Endothelial cell of umbilical vein (primary cell): ENCODE measurements at regions not wholly inside any gene's neighbourhood (a gene's known extent, or its start where the extent isn't known, plus 50 kb on each side); places are given as distances from the start of the nearest gene placed in this dataset.

Source experiments
- BruUV-seq: library from RNA; stranded (reverse); fragments of 400-500 nt; replicated peaks from 2 replicates; lab custom pipeline; 2021; lab: Mats Ljungman, UMichigan
- CTCF ChIA-PET: fragments of 300-600, 350-600 bp; sonication (Branson Sonifier 250); formaldehyde crosslinking; loops from one replicate; lab custom pipeline; 2021; ENCODE audit warnings: antibody characterized with exemption, inconsistent platforms; lab: Charles Lee
- POLR2A ChIA-PET: fragments of 300-600, 350-600 bp; sonication (Branson Sonifier 250); formaldehyde crosslinking; loops from one replicate; lab custom pipeline; 2021; ENCODE audit warnings: antibody characterized with exemption, inconsistent platforms; lab: Charles Lee
- DNase-seq: peaks from one replicate; pipeline ENCODE4 v3.0.0-alpha.2; 2011; ENCODE audit warnings: low read depth, low spot score
- FAIRE-seq: peaks from 2 replicates; lab custom pipeline; 2011; peaks lifted over from hg19 to GRCh38; lab: Jason Lieb, UNC
- H2AFZ ChIP-seq: 2 replicates; pipeline ENCODE4 v1.6.0; 2012; ENCODE audit warnings: low read depth, low read length, control low read depth, inconsistent platforms
- H3K27ac ChIP-seq: 2 replicates; pipeline ENCODE4 v1.5.1; 2011; ENCODE audit warnings: low read depth, mild to moderate bottlenecking, control low read depth, low read length, moderate library complexity; ENCODE audit not compliant: insufficient read depth
- H3K27me3 ChIP-seq, 2 experiments: 2 replicates each; pipeline versions ENCODE4 v1.6.0 to v1.6.1; 2011; ENCODE audit warnings: low read length in 2 of 2, mixed read lengths in 1 of 2; ENCODE audit not compliant: control insufficient read depth in 2 of 2, insufficient read depth in 2 of 2
- H3K36me3 ChIP-seq, 2 experiments: 2 replicates in 1 of 2; 3 replicates in 1 of 2; pipeline ENCODE4 v1.5.1; 2011; ENCODE audit warnings: low read length in 2 of 2, mild to moderate bottlenecking in 1 of 2, moderate library complexity in 1 of 2; ENCODE audit not compliant: control insufficient read depth in 2 of 2, insufficient read depth in 2 of 2; ENCODE audit errors: extremely low read depth in 1 of 2
- H3K4me1 ChIP-seq: 3 replicates; pipeline ENCODE4 v1.5.1; 2011; ENCODE audit warnings: mild to moderate bottlenecking, low read length; ENCODE audit not compliant: control insufficient read depth, insufficient read depth; ENCODE audit errors: extremely low read depth
- H3K4me2 ChIP-seq: 2 replicates; pipeline ENCODE4 v1.6.1; 2011; ENCODE audit warnings: low read length, control low read depth, mixed read lengths; ENCODE audit not compliant: insufficient read depth
- H3K4me3 ChIP-seq, 3 experiments: fragments of 200-600 bp in 1 of 3; sonication (generic), shearing (Covaris generic) in 1 of 3; replicated peaks in 1 of 3; 2 replicates each; pipeline ENCODE4 v1.5.1; 2011 to 2016; ENCODE audit warnings: control low read depth in 3 of 3, low read length in 3 of 3, mild to moderate bottlenecking in 2 of 3, inconsistent platforms in 1 of 3, low read depth in 1 of 3, moderate library complexity in 1 of 3; ENCODE audit not compliant: insufficient read depth in 1 of 3
- H3K79me2 ChIP-seq: 2 replicates; pipeline ENCODE4 v1.6.0; 2012; ENCODE audit warnings: low read length, inconsistent platforms; ENCODE audit not compliant: control insufficient read depth, insufficient read depth
- H3K9ac ChIP-seq: replicated peaks from 2 replicates; pipeline ENCODE3; 2011; ENCODE audit warnings: low read length, control low read depth; ENCODE audit not compliant: insufficient read depth; ENCODE audit errors: extremely low read depth
- H3K9me1 ChIP-seq: replicated peaks from 3 replicates; pipeline ENCODE4 v1.6.0; 2011; ENCODE audit warnings: mild to moderate bottlenecking, low read length; ENCODE audit not compliant: control insufficient read depth, insufficient read depth; ENCODE audit errors: extremely low read depth
- H3K9me3 ChIP-seq: replicated peaks from 2 replicates; pipeline ENCODE4 v1.5.1; 2012; ENCODE audit warnings: low read length, inconsistent platforms; ENCODE audit not compliant: control insufficient read depth, insufficient read depth
- H4K20me1 ChIP-seq: replicated peaks from 2 replicates; pipeline ENCODE3; 2011; ENCODE audit warnings: mild to moderate bottlenecking, low read length; ENCODE audit not compliant: control insufficient read depth, insufficient read depth; ENCODE audit errors: extremely low read depth
- CTCF ChIP-seq, 2 donors: IDR thresholded peaks; 1 replicate in 1 of 2; 2 replicates in 1 of 2; pipeline ENCODE4 v1.5.1; 2011; ENCODE audit warnings: low read length in 2 of 2, mild to moderate bottlenecking in 2 of 2, moderate library complexity in 2 of 2, control low read depth in 1 of 2, inconsistent platforms in 1 of 2, low read depth in 1 of 2; ENCODE audit not compliant: insufficient read depth in 1 of 2; ENCODE audit errors: extremely low read depth in 1 of 2
- EZH2 ChIP-seq: IDR thresholded peaks from 2 replicates; pipeline ENCODE4 v1.6.1; 2012; ENCODE audit warnings: borderline replicate concordance, low read depth, mild to moderate bottlenecking, moderate library complexity, low read length, inconsistent platforms; ENCODE audit not compliant: severe bottlenecking
- FOS ChIP-seq: IDR thresholded peaks from 2 replicates; pipeline ENCODE4 v1.6.1; 2011; ENCODE audit warnings: mild to moderate bottlenecking, low read length, moderate library complexity, borderline replicate concordance; ENCODE audit not compliant: insufficient read depth
- GATA2 ChIP-seq: IDR thresholded peaks from 2 replicates; pipeline ENCODE4 v1.7.0; 2011; ENCODE audit warnings: low read depth, mild to moderate bottlenecking, moderate library complexity, mixed read lengths, low read length; ENCODE audit not compliant: insufficient read length, insufficient read depth
- JUN ChIP-seq: IDR thresholded peaks from 2 replicates; pipeline ENCODE4 v1.6.1; 2011; ENCODE audit warnings: borderline replicate concordance, low read depth; ENCODE audit not compliant: insufficient read length, insufficient read depth
- MAX ChIP-seq: IDR thresholded peaks from 2 replicates; pipeline ENCODE4 v1.6.1; 2011; ENCODE audit not compliant: insufficient read depth, insufficient read length
- MYC ChIP-seq: IDR thresholded peaks from one replicate; pipeline ENCODE4 v1.6.1; 2011; ENCODE audit warnings: mild to moderate bottlenecking, low read depth, low read length
- POLR2A ChIP-seq: IDR thresholded peaks from 2 replicates; pipeline ENCODE4 v1.6.1; 2012; ENCODE audit warnings: low read depth, mild to moderate bottlenecking, control low read depth, low read length
- POLR2AphosphoS5 ChIP-seq: IDR thresholded peaks from 2 replicates; pipeline ENCODE4 v1.6.1; 2012; ENCODE audit warnings: low read depth, mild to moderate bottlenecking, control low read depth, low read length, moderate library complexity; ENCODE audit not compliant: insufficient read depth
- dilution Hi-C: fragments of 300-500 bp; cut with MboI; formaldehyde crosslinking; loops from one replicate; pipeline ENCODE4 v1.15.0; 2019; ENCODE audit warnings: low sequenced_read_pairs; ENCODE audit not compliant: extremely low pct_ligation_motif_present
- intact Hi-C: fragments of 100-400 bp; cut with micrococcal nuclease; formaldehyde crosslinking; loops from one replicate; pipeline ENCODE4 v1.10.0; 2022

- H3K79me2 ChIP-seq: no peaks in the 10 kb centered on the region
- ChIA-PET POLR2A (no interaction called here), CTCF (no interaction called here)
- H3K4me2 ChIP-seq: no peak overlapping the region
- FAIRE-seq: no peak
- no peaks in the 10 kb centered on the region for H3K27me3 ChIP-seq
- no peak overlapping the region for H3K9ac ChIP-seq
- H3K36me3 ChIP-seq: no peaks in the 10 kb centered on the region
- H3K4me3 ChIP-seq: no peak overlapping the region
- H3K9me1 ChIP-seq: no peaks in the 10 kb centered on the region
- dilution Hi-C loops: no loop called here
- no peak overlapping the region for H3K27ac ChIP-seq
- TF ChIP-seq JUN (no peak), FOS (no peak), MAX (no peak), MYC (no peak), POLR2AphosphoS5 (no peak), EZH2 (no peak), CTCF (IDR thresholded peaks at IDR 0.05; ENCODE audit: extremely low read depth in 1 of 2, insufficient read depth in 1 of 2, low read depth in 1 of 2, low read length in 2 of 2) (no peak), POLR2A (no peak), GATA2 (no peak)
- no peaks in the 10 kb centered on the region for H4K20me1 ChIP-seq
- no peaks in the 10 kb centered on the region for H3K4me1 ChIP-seq
- H3K9me3 ChIP-seq: peaks cover 2% of the 10 kb centered on the region
- intact Hi-C loops: no loop called here
- H2AFZ ChIP-seq: no peak overlapping the region
- no TSS peak for BruUV-seq
- DNase-seq: no peak
Measured at GRCh38 chr6:14828201-14828611, 417.7 kb upstream of the JARID2 start.
